K562 (cell line): ENCODE measurements at regions not wholly inside any gene's neighbourhood (a gene's known extent, or its start where the extent isn't known, plus 50 kb on each side); places are given as distances from the start of the nearest gene placed in this dataset.

Experiments used
- ATAC-seq: fragments of 200-7000 bp; cut with Tn5 transposase; 3 replicates; pipeline ENCODE4 v1.9.1; 2020; ENCODE audit warnings: moderate library complexity
- BruUV-seq: library from RNA; stranded (reverse); fragments of 400-500 nt; replicated peaks from 2 replicates; lab custom pipeline; 2021; lab: Mats Ljungman, UMichigan
- CTCF ChIA-PET: fragments of 300-600 bp; formaldehyde crosslinking; extraction: SDS; loops from one replicate; lab custom pipeline; 2021; ENCODE audit warnings: low intra/inter-chr PET ratio; lab: Yijun Ruan, JAX
- POLR2A ChIA-PET: fragments of 300-600, 350-650 bp; sonication (Branson Sonifier 250); formaldehyde crosslinking; extraction: SDS; loops from one replicate; lab custom pipeline; 2021; ENCODE audit warnings: antibody characterized with exemption, inconsistent platforms; lab: Yijun Ruan, JAX
- DNase-seq, 4 experiments: peaks; one replicate each; pipeline versions ENCODE4 v3.0.0 to v3.0.0-alpha.2; 2011 to 2018; ENCODE audit warnings: low spot score in 3 of 4, mixed read lengths in 3 of 4; ENCODE audit errors: extremely low read depth in 1 of 4
- FAIRE-seq: peaks from 2 replicates; lab custom pipeline; 2011; peaks lifted over from hg19 to GRCh38; lab: Jason Lieb, UNC
- H2AFZ ChIP-seq: 2 replicates; pipeline ENCODE4 v1.6.0; 2011; ENCODE audit warnings: low read depth, low read length, control low read depth, inconsistent platforms
- H3K27ac ChIP-seq: fragments of 200-600 bp; 3 replicates; pipeline ENCODE4 v1.8.0; 2011; ENCODE audit warnings: low read depth, mild to moderate bottlenecking, control low read depth, inconsistent platforms, low read length, moderate library complexity, mixed read lengths; ENCODE audit errors: extremely low read depth
- H3K27me3 ChIP-seq, 2 experiments: fragments of 300-600 bp in 1 of 2; 2 replicates in 1 of 2; 3 replicates in 1 of 2; pipeline versions ENCODE4 v1.6.0 to v1.8.0; 2011; ENCODE audit warnings: inconsistent platforms in 2 of 2, low read length in 2 of 2, mild to moderate bottlenecking in 1 of 2, mixed read lengths in 1 of 2, moderate library complexity in 1 of 2; ENCODE audit not compliant: control insufficient read depth in 2 of 2, insufficient read depth in 2 of 2
- H3K36me3 ChIP-seq: fragments of 300-600 bp; 3 replicates; pipeline ENCODE4 v1.8.0; 2011; ENCODE audit warnings: mild to moderate bottlenecking, low read length, inconsistent platforms; ENCODE audit not compliant: control insufficient read depth, insufficient read depth
- H3K4me1 ChIP-seq, 2 experiments: fragments of 200-600 bp in 1 of 2; replicated peaks in 1 of 2; 2 replicates in 1 of 2; 3 replicates in 1 of 2; pipeline versions ENCODE4 v1.5.1 to v1.8.0; 2011; ENCODE audit warnings: inconsistent platforms in 2 of 2, low read length in 2 of 2, mild to moderate bottlenecking in 1 of 2, mixed read lengths in 1 of 2, moderate library complexity in 1 of 2; ENCODE audit not compliant: control insufficient read depth in 2 of 2, insufficient read depth in 2 of 2
- H3K4me2 ChIP-seq: 2 replicates; pipeline ENCODE4 v1.6.1; 2011; ENCODE audit warnings: low read length, control low read depth, inconsistent platforms, mixed read lengths; ENCODE audit not compliant: insufficient read depth
- H3K4me3 ChIP-seq: fragments of 200-600 bp; sonication (generic), shearing (Covaris generic); 2 replicates; pipeline ENCODE4 v1.5.1; 2016; ENCODE audit warnings: control low read depth, inconsistent platforms
- H3K79me2 ChIP-seq: fragments of 200-600 bp; 3 replicates; pipeline ENCODE4 v1.8.0; 2011; ENCODE audit warnings: low read length, inconsistent platforms; ENCODE audit not compliant: control insufficient read depth, insufficient read depth
- H3K9ac ChIP-seq, 2 experiments: 2 replicates each; pipeline versions ENCODE4 v1.6.0 to v1.6.1; 2011; ENCODE audit warnings: low read depth in 2 of 2, low read length in 2 of 2, control low read depth in 1 of 2, inconsistent platforms in 1 of 2, mild to moderate bottlenecking in 1 of 2, mixed read lengths in 1 of 2; ENCODE audit not compliant: insufficient read depth in 1 of 2
- H3K9me1 ChIP-seq: one replicate; pipeline ENCODE4 v1.6.0; 2011; ENCODE audit warnings: inconsistent platforms, mild to moderate bottlenecking, low read length, moderate library complexity; ENCODE audit not compliant: control insufficient read depth, insufficient read depth
- H3K9me3 ChIP-seq: replicated peaks from 2 replicates; pipeline ENCODE4 v1.5.1; 2011; ENCODE audit warnings: low read depth, low read length, inconsistent platforms; ENCODE audit not compliant: control insufficient read depth, insufficient read depth
- H4K20me1 ChIP-seq: replicated peaks from 2 replicates; pipeline ENCODE4 v1.6.1; 2011; ENCODE audit warnings: low read length, inconsistent platforms, mixed read lengths; ENCODE audit not compliant: control insufficient read depth, insufficient read depth
- ETV1 ChIP-seq: fragments of 450-650 bp; conservative IDR thresholded peaks from 2 replicates; pipeline ENCODE4 v1.6.1; 2016; ENCODE audit warnings: missing genetic modification characterization, control low read depth, low read depth, missing compliant biosample characterization
- FOSL1 ChIP-seq: fragments of 200-800 bp; sonication (Bioruptor generic); conservative IDR thresholded peaks from 2 replicates; pipeline ENCODE4 v1.6.1; 2016; ENCODE audit warnings: missing genetic modification characterization, missing compliant biosample characterization
- IRF2 ChIP-seq: sonication (generic); formaldehyde crosslinking; IDR thresholded peaks from 2 replicates; pipeline ENCODE4 v1.8.1; 2022; ENCODE audit warnings: mild to moderate bottlenecking, missing genetic modification reagents
- SMAD4 ChIP-seq: fragments of 250-450 bp; sonication (Bioruptor Pico); conservative IDR thresholded peaks from 2 replicates; pipeline ENCODE4 v1.8.0; 2021; ENCODE audit warnings: inconsistent platforms, mild to moderate bottlenecking, moderate library complexity
- ZBTB17 ChIP-seq: fragments of 450-650 bp; formaldehyde crosslinking; IDR thresholded peaks from 2 replicates; pipeline ENCODE4 v1.4.0; 2020; ENCODE audit warnings: mild to moderate bottlenecking
- ZNF224 ChIP-seq: sonication (generic); formaldehyde crosslinking; IDR thresholded peaks from 2 replicates; pipeline ENCODE4 v1.8.0; 2022; ENCODE audit warnings: mild to moderate bottlenecking, missing genetic modification reagents
- ZNF24 ChIP-seq: fragments of 450-650 bp; IDR thresholded peaks from 2 replicates; pipeline ENCODE4 v1.6.1; 2016
- ZNF561 ChIP-seq: fragments of 450-650 bp; formaldehyde crosslinking; conservative IDR thresholded peaks from 2 replicates; pipeline ENCODE4 v1.4.0; 2020; ENCODE audit warnings: mild to moderate bottlenecking, moderate library complexity
- ZNF589 ChIP-seq: fragments of 200-800 bp; sonication (Bioruptor generic); IDR thresholded peaks from 2 replicates; pipeline ENCODE4 v1.6.1; 2016; ENCODE audit warnings: low read depth, missing genetic modification characterization, missing compliant biosample characterization
- in situ Hi-C: fragments of 300-500 bp; cut with MboI; formaldehyde crosslinking; loops from 4 replicates; pipeline ENCODE4 v1.15.0; 2018; ENCODE audit warnings: inconsistent platforms, mixed read lengths
- intact Hi-C: fragments of 100-400 bp; cut with micrococcal nuclease; formaldehyde crosslinking; loops from 2 replicates; pipeline ENCODE4 v1.14.2; 2022
- TF ChIP-seq, protein P1 (sequence below), 2 experiments: fragments of 200-800 bp in 1 of 2; sonication (Bioruptor generic) in 1 of 2; sonication (generic) in 1 of 2; formaldehyde crosslinking in 1 of 2; IDR thresholded peaks in 1 of 2; conservative IDR thresholded peaks in 1 of 2; 2 replicates each; pipeline versions ENCODE4 v1.5.0 to v1.6.1; 2016 to 2020; ENCODE audit warnings: missing compliant biosample characterization in 1 of 2, missing genetic modification characterization in 1 of 2, missing genetic modification reagents in 1 of 2
- TF ChIP-seq, protein P2 (sequence below): fragments of 450-650 bp; IDR thresholded peaks from 2 replicates; pipeline ENCODE4 v1.6.1; 2016; ENCODE audit warnings: missing biosample characterization, missing genetic modification characterization

DNA sequence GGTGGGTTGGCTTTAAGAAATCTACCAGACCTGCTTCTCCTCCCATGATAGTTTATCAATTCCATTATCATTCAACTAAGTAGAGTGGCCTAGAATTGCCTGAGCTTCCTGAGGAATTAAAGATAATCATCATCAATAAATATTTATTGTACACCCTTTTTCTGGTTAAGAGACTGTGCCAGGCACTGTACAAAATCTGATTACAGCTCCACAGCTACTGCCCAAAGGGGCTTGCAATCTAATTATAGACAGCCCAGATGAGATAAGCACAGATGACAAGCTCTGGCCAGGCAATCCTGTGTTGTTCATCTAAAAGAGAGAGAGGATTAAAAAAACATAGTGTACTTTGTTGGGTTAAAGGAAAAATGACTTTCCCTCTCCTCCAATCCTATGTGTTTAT, 586.4 kb downstream of the GATA3 start:
- no TSS peak for BruUV-seq
- intact Hi-C loops (no loop called here), in situ Hi-C loops (no loop called here)
- CTCF ChIA-PET = no interaction called here
- Histone ChIP-seq H3K27me3 (no peaks in the 10 kb centered on the region), H3K4me1 (no peaks in the 10 kb centered on the region), H2AFZ (no peak overlapping the region), H3K9ac (no peak overlapping the region), H3K36me3 (no peaks in the 10 kb centered on the region), H3K9me1 (no peaks in the 10 kb centered on the region), H3K27ac (no peak overlapping the region), H3K79me2 (no peaks in the 10 kb centered on the region), H4K20me1 (no peaks in the 10 kb centered on the region), H3K9me3 (no peaks in the 10 kb centered on the region), H3K4me2 (no peak overlapping the region), H3K4me3 (no peak overlapping the region)
- no peak for FAIRE-seq
- POLR2A ChIA-PET = no interaction called here
- no peak for ATAC-seq
- TF ChIP-seq ZBTB17 (CRISPR knock-in tag) (no peak), IRF2 (CRISPR knock-in tag) (no peak), ZNF561 (CRISPR knock-in tag) (no peak), ZNF24 (no peak), FOSL1 (no peak), SMAD4 (CRISPR knock-in tag) (no peak), ZNF224 (CRISPR knock-in tag) (no peak), ETV1 (tag) (no peak), ZNF589 (CRISPR knock-in tag) (no peak)
- TF ChIP-seq, protein P1, sequence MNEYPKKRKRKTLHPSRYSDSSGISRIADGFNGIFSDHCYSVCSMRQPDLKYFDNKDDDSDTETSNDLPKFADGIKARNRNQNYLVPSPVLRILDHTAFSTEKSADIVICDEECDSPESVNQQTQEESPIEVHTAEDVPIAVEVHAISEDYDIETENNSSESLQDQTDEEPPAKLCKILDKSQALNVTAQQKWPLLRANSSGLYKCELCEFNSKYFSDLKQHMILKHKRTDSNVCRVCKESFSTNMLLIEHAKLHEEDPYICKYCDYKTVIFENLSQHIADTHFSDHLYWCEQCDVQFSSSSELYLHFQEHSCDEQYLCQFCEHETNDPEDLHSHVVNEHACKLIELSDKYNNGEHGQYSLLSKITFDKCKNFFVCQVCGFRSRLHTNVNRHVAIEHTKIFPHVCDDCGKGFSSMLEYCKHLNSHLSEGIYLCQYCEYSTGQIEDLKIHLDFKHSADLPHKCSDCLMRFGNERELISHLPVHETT (CRISPR knock-in tag; conservative IDR thresholded peaks at IDR 0.05 in 1 of 2, IDR thresholded peaks at IDR 0.05 in 1 of 2) = no peak
- TF ChIP-seq, protein P2, sequence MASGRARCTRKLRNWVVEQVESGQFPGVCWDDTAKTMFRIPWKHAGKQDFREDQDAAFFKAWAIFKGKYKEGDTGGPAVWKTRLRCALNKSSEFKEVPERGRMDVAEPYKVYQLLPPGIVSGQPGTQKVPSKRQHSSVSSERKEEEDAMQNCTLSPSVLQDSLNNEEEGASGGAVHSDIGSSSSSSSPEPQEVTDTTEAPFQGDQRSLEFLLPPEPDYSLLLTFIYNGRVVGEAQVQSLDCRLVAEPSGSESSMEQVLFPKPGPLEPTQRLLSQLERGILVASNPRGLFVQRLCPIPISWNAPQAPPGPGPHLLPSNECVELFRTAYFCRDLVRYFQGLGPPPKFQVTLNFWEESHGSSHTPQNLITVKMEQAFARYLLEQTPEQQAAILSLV (tag) = no peak
- DNase-seq = no peak
